B cell (primary cell): ENCODE measurements at regions not wholly inside any gene's neighbourhood (a gene's known extent, or its start where the extent isn't known, plus 50 kb on each side); places are given as distances from the start of the nearest gene placed in this dataset.

Experiments used
- ATAC-seq: fragments of 200-7000 bp; cut with Tn5 transposase; one replicate; pipeline ENCODE4 v1.10.0; 2021; ENCODE audit warnings: low read depth, mild to moderate bottlenecking, moderate number of reproducible peaks, moderate library complexity
- CTCF ChIA-PET: fragments of 350-600 bp; sonication (Branson Sonifier 250); formaldehyde crosslinking; loops from one replicate; lab custom pipeline; 2021; ENCODE audit warnings: antibody characterized with exemption, inconsistent platforms; lab: Charles Lee
- POLR2A ChIA-PET: fragments of 350-600 bp; sonication (Branson Sonifier 250); formaldehyde crosslinking; loops from one replicate; lab custom pipeline; 2021; ENCODE audit warnings: antibody characterized with exemption; lab: Charles Lee
- DNase-seq: peaks from one replicate; pipeline ENCODE4 v3.0.0; 2013
- H2AFZ ChIP-seq: 2 replicates; pipeline ENCODE4 v1.6.1; 2012; ENCODE audit warnings: mild to moderate bottlenecking, low read depth, low read length; ENCODE audit not compliant: insufficient read depth, poor library complexity, severe bottlenecking
- H3K27ac ChIP-seq, 2 donors: 1 replicate in 1 of 2; 2 replicates in 1 of 2; pipeline ENCODE4 v1.5.1; 2012 to 2013; ENCODE audit warnings: low read length in 2 of 2, mild to moderate bottlenecking in 2 of 2, moderate library complexity in 1 of 2
- H3K27me3 ChIP-seq, 4 experiments: fragments of 200-600 bp in 1 of 4; sonication (generic) in 1 of 4; replicated peaks in 1 of 4; 1 replicate in 2 of 4; 2 replicates in 2 of 4; pipeline versions ENCODE4 v1.6.1 to v1.7.0; 2013 to 2016; ENCODE audit warnings: low read length in 3 of 4, mild to moderate bottlenecking in 2 of 4, mixed read lengths in 1 of 4, moderate library complexity in 1 of 4; ENCODE audit not compliant: insufficient read depth in 4 of 4, control insufficient read depth in 3 of 4; ENCODE audit errors: control extremely low read depth in 1 of 4
- H3K36me3 ChIP-seq, 2 experiments: replicated peaks in 1 of 2; 1 replicate in 1 of 2; 2 replicates in 1 of 2; pipeline versions ENCODE4 v1.6.1 to v1.7.1; 2013; ENCODE audit warnings: low read length in 1 of 2; ENCODE audit not compliant: insufficient read depth in 2 of 2, control insufficient read depth in 1 of 2; ENCODE audit errors: control extremely low read depth in 1 of 2, extremely low read depth in 1 of 2
- H3K4me1 ChIP-seq, 2 donors: fragments of 200-600 bp in 1 of 2; sonication (generic) in 1 of 2; 1 replicate in 1 of 2; 2 replicates in 1 of 2; pipeline versions ENCODE4 v1.5.1 to v1.6.1; 2013 to 2017; ENCODE audit warnings: low read length in 2 of 2; ENCODE audit not compliant: control insufficient read depth in 2 of 2, insufficient read depth in 2 of 2
- H3K4me2 ChIP-seq: replicated peaks from 2 replicates; pipeline ENCODE3; 2012; ENCODE audit warnings: mild to moderate bottlenecking, low read depth, low read length; ENCODE audit not compliant: poor library complexity, severe bottlenecking
- H3K4me3 ChIP-seq, 5 experiments: fragments of 200-600 bp in 1 of 5; sonication (generic) in 1 of 5; 1 replicate in 3 of 5; 2 replicates in 2 of 5; pipeline versions ENCODE4 v1.5.1 to v1.7.0; 2011 to 2016; ENCODE audit warnings: low read length in 4 of 5, mild to moderate bottlenecking in 4 of 5, low read depth in 2 of 5, control low read depth in 1 of 5, moderate library complexity in 1 of 5; ENCODE audit not compliant: insufficient read depth in 1 of 5; ENCODE audit errors: control extremely low read depth in 1 of 5, extremely low read depth in 1 of 5
- H3K79me2 ChIP-seq: fragments of 200-600 bp; sonication (generic); one replicate; pipeline ENCODE4 v1.6.0; 2016; ENCODE audit warnings: low read length; ENCODE audit not compliant: control insufficient read depth, insufficient read depth
- H3K9ac ChIP-seq: fragments of 200-600 bp; sonication (generic); 2 replicates; pipeline ENCODE4 v1.6.1; 2017; ENCODE audit warnings: mild to moderate bottlenecking, low read length, moderate library complexity
- H3K9me3 ChIP-seq, 3 donors: one replicate each; pipeline versions ENCODE4 v1.6.1 to v1.7.1; 2013; ENCODE audit warnings: low read length in 2 of 3; ENCODE audit not compliant: control insufficient read depth in 2 of 3, insufficient read depth in 1 of 3; ENCODE audit errors: control extremely low read depth in 1 of 3
- H4K20me1 ChIP-seq: 2 replicates; pipeline ENCODE4 v1.6.0; 2012; ENCODE audit warnings: mild to moderate bottlenecking, low read length; ENCODE audit not compliant: insufficient read depth, control insufficient read depth, poor library complexity, severe bottlenecking
- H3K27ac Mint-ChIP-seq: one replicate; pipeline ENCODE4 v1.8.0; 2021; ENCODE audit warnings: mixed read lengths
- H3K27me3 Mint-ChIP-seq: one replicate; pipeline ENCODE4 v1.8.0; 2021; ENCODE audit warnings: mixed read lengths
- H3K4me1 Mint-ChIP-seq: one replicate; pipeline ENCODE4 v1.8.0; 2021; ENCODE audit warnings: mixed read lengths
- H3K4me3 Mint-ChIP-seq: one replicate; pipeline ENCODE4 v1.8.0; 2021; ENCODE audit warnings: mixed read lengths
- H3K9me3 Mint-ChIP-seq: one replicate; pipeline ENCODE4 v1.8.0; 2022; ENCODE audit warnings: mixed read lengths; ENCODE audit not compliant: insufficient read depth
- EZH2 ChIP-seq: IDR thresholded peaks from 2 replicates; pipeline ENCODE4 v1.6.1; 2012; ENCODE audit warnings: borderline replicate concordance, low read depth, mild to moderate bottlenecking, moderate library complexity, low read length; ENCODE audit not compliant: insufficient read depth, poor library complexity, severe bottlenecking
- WGBS: methylation state at CpG from one replicate; pipeline ENCODE4 v1.1.5; 2013; ENCODE audit warnings: missing lambda C conversion rate; ENCODE audit not compliant: insufficient coverage; 5-methylcytosine and 5-hydroxymethylcytosine counted together
- intact Hi-C: fragments of 100-400 bp; cut with micrococcal nuclease; formaldehyde crosslinking; loops from one replicate; pipeline ENCODE4 v1.10.0; 2022
- TF ChIP-seq, protein P1 (sequence below): fragments of 200-600 bp; IDR thresholded peaks from one replicate; pipeline ENCODE4 v1.8.0; 2022; ENCODE audit warnings: antibody characterized with exemption, mild to moderate bottlenecking

DNA sequence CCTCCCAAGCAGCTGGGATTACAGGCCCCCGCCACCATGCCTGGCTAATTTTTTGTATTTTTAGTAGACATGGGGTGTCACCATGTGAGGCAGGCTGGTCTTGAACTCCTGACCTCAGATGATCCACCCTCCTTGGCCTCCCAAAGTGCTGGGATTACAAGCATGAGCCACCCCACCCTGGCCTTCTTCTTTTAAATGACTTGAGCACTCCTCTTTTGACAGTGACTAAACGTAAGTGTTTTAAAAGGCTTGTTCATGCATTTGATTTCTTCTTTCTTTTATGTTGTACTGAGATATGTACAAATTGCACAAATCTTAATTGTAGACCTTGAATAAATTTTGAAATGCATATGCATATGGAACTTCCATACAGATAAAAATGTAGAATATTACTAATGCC is 337.9 kb downstream of the CETN3 start:
- POLR2A ChIA-PET, result no interaction called here
- ATAC-seq (no peak), DNase-seq (no peak)
- Mint-ChIP-seq H3K27me3 (no peaks in the 10 kb centered on the region), H3K4me1 (no peaks in the 10 kb centered on the region), H3K4me3 (no peak overlapping the region), H3K9me3 (no peaks in the 10 kb centered on the region), H3K27ac (no peak overlapping the region)
- TF ChIP-seq, protein P1, sequence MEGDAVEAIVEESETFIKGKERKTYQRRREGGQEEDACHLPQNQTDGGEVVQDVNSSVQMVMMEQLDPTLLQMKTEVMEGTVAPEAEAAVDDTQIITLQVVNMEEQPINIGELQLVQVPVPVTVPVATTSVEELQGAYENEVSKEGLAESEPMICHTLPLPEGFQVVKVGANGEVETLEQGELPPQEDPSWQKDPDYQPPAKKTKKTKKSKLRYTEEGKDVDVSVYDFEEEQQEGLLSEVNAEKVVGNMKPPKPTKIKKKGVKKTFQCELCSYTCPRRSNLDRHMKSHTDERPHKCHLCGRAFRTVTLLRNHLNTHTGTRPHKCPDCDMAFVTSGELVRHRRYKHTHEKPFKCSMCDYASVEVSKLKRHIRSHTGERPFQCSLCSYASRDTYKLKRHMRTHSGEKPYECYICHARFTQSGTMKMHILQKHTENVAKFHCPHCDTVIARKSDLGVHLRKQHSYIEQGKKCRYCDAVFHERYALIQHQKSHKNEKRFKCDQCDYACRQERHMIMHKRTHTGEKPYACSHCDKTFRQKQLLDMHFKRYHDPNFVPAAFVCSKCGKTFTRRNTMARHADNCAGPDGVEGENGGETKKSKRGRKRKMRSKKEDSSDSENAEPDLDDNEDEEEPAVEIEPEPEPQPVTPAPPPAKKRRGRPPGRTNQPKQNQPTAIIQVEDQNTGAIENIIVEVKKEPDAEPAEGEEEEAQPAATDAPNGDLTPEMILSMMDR, result no peak
- TF ChIP-seq EZH2, result no peak
- H3K27ac ChIP-seq, result no peak overlapping the region
- no peaks in the 10 kb centered on the region for H3K4me1 ChIP-seq
- H3K79me2 ChIP-seq, result no peaks in the 10 kb centered on the region
- peaks cover 0 to 3% (median 2%) of the 10 kb centered on the region in 3 donors for H3K9me3 ChIP-seq
- no peaks in the 10 kb centered on the region for H3K27me3 ChIP-seq
- H3K9ac ChIP-seq, result no peak overlapping the region
- no peaks in the 10 kb centered on the region for H4K20me1 ChIP-seq
- 80% methylated on average over 1 of the region's 2 CpGs for WGBS
- H3K4me2 ChIP-seq, result no peak overlapping the region
- H3K36me3 ChIP-seq, result no peaks in the 10 kb centered on the region
- CTCF ChIA-PET, result no interaction called here
- no peak overlapping the region for H2AFZ ChIP-seq
- intact Hi-C loops, result no loop called here
- no peak overlapping the region for H3K4me3 ChIP-seq

DNA sequence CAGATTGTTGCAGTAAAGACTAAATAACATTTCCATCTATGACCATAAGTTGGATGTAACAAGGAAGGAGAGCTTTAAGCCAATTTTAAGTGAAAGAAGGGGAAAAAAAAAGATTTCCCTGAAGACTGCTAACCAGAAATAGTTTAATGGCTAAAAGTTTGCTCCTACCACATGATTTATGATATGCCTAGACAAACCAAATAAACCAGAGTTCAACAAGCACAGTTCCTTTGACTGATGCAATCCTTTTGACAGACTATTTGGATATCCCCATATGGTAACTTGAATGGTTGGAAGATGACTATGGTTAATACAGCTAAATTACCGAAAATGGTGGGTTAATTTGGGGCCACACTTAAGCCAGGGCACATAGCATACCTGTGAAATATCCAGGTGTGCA is 338.5 kb downstream of the CETN3 start:
- Mint-ChIP-seq H3K27me3 (no peaks in the 10 kb centered on the region), H3K4me1 (no peaks in the 10 kb centered on the region), H3K4me3 (no peak overlapping the region), H3K9me3 (no peaks in the 10 kb centered on the region), H3K27ac (no peak overlapping the region)
- no peak for DNase-seq
- H3K27ac ChIP-seq, result no peak overlapping the region
- H3K79me2 ChIP-seq, result no peaks in the 10 kb centered on the region
- no peak overlapping the region for H3K9ac ChIP-seq
- no peak for ATAC-seq
- intact Hi-C loops, result no loop called here
- CTCF ChIA-PET, result no interaction called here
- H3K27me3 ChIP-seq, result no peaks in the 10 kb centered on the region
- no peak overlapping the region for H3K4me3 ChIP-seq
- H3K4me1 ChIP-seq, result no peaks in the 10 kb centered on the region
- no peaks in the 10 kb centered on the region for H3K36me3 ChIP-seq
- POLR2A ChIA-PET, result no interaction called here
- peaks cover 0 to 3% (median 2%) of the 10 kb centered on the region in 3 donors for H3K9me3 ChIP-seq
- H4K20me1 ChIP-seq, result no peaks in the 10 kb centered on the region
- no CpG with 5 or more reads among the region's 1 CpG for WGBS
- no peak for TF ChIP-seq EZH2
- TF ChIP-seq, protein P1, result no peak
- H2AFZ ChIP-seq, result no peak overlapping the region
- H3K4me2 ChIP-seq, result no peak overlapping the region
